Pancreas (tissue), 10 donors: ENCODE measurements at regions not wholly inside any gene's neighbourhood (a gene's known extent, or its start where the extent isn't known, plus 50 kb on each side); places are given as distances from the start of the nearest gene placed in this dataset.

Experiments used
- ATAC-seq, 4 donors: fragments of 200-7000 bp; cut with Tn5 transposase; one replicate each; pipeline versions ENCODE4 v1.8.0 to v1.9.1; 2020; ENCODE audit warnings: mild to moderate bottlenecking in 4 of 4, moderate library complexity in 4 of 4
- DNase-seq, 6 donors: peaks; one replicate each; pipeline ENCODE4 v3.0.0-alpha.2; 2020
- FAIRE-seq: peaks from 2 replicates; lab custom pipeline; 2012; peaks lifted over from hg19 to GRCh38; lab: Jason Lieb, UNC
- H3K27ac ChIP-seq, 4 donors: fragments of 200-600 bp; sonication (generic); 1 replicate in 3 of 4; 2 replicates in 1 of 4; pipeline versions ENCODE4 v1.5.0 to v1.8.0; 2020
- H3K27me3 ChIP-seq, 4 donors: fragments of 200-600 bp; one replicate each; pipeline ENCODE4 v1.8.0; 2021
- H3K36me3 ChIP-seq, 3 donors: fragments of 200-600 bp; sonication (generic) in 1 of 3; one replicate each; pipeline versions ENCODE4 v1.5.0 to v1.8.0; 2020 to 2021
- H3K4me1 ChIP-seq, 3 donors: fragments of 200-600 bp; one replicate each; pipeline ENCODE4 v1.8.0; 2021
- H3K4me3 ChIP-seq, 4 donors: fragments of 200-600 bp; sonication (generic) in 2 of 4; one replicate each; pipeline versions ENCODE4 v1.5.0 to v1.8.0; 2020 to 2021
- H3K9me3 ChIP-seq, 4 donors: fragments of 200-600 bp; one replicate each; pipeline ENCODE4 v1.8.0; 2021
- WGBS, 2 donors: extraction: QIAGEN DNeasy Blood & Tissue Kit; methylation state at CpG; one replicate each; pipeline ENCODE4 v1.1.7; 2013; 5-methylcytosine and 5-hydroxymethylcytosine counted together
- intact Hi-C, 3 donors: fragments of 100-400 bp; cut with DNase I; formaldehyde crosslinking; loops; one replicate each; pipeline versions ENCODE4 v1.11.1 to v1.14.2; 2022
- TF ChIP-seq, protein P1 (sequence below), 4 donors: fragments of 200-600 bp; sonication (generic) in 3 of 4; IDR thresholded peaks; one replicate each; pipeline versions ENCODE4 v1.5.0 to v1.8.0; 2021; ENCODE audit warnings: antibody characterized with exemption in 4 of 4
- donor health status: healthy with polysubstance abuse.
- donor health status: DM: no; HTN: no; CAD: no; lungs with moderate emphysema.
- donor health status: DM: no; HTN: no; CAD: no.
- donor health status: control.
- donor health status: control.
- donor health status: Bipolar disorder and iron deficiency.
- donor health status: DM: yes; HTN: yes; CAD: no.
- donor health status: DM: no; HTN: no; CAD: no.
- donor health status: DM: no; HTN: no; CAD: no.
- donor health status: DM: yes; HTN: yes; CAD: no.

DNA sequence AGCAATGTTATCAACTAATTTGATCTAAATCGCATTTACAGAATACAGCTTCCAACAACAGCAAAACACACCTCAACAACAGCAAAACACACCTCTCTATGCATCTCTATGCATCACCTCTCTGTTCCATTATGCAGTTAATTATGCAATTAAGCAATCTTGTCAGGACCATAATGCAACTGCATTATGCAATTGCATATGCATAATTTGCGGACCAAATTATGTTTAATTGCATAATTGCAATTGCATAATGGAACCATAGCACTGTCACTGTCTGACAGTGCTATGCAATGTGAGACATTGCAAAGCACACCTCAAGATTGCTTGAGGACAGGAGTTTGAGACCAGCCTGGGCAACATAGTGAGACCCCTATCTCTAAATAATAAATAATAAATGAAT is 80.4 kb upstream of the PRSS3 start:
- WGBS, 2 donors, result 84 to 90% methylated on average over 2 of the region's 2 CpGs
- H3K4me1 ChIP-seq, result no peaks in the 10 kb centered on the region
- FAIRE-seq (no peak), DNase-seq (no peak), ATAC-seq (no peak)
- no peak overlapping the region for H3K4me3 ChIP-seq
- no peak overlapping the region for H3K27ac ChIP-seq
- no peaks in the 10 kb centered on the region for H3K36me3 ChIP-seq
- no peaks in the 10 kb centered on the region for H3K9me3 ChIP-seq
- H3K27me3 ChIP-seq, result no peaks in the 10 kb centered on the region
- TF ChIP-seq, protein P1, sequence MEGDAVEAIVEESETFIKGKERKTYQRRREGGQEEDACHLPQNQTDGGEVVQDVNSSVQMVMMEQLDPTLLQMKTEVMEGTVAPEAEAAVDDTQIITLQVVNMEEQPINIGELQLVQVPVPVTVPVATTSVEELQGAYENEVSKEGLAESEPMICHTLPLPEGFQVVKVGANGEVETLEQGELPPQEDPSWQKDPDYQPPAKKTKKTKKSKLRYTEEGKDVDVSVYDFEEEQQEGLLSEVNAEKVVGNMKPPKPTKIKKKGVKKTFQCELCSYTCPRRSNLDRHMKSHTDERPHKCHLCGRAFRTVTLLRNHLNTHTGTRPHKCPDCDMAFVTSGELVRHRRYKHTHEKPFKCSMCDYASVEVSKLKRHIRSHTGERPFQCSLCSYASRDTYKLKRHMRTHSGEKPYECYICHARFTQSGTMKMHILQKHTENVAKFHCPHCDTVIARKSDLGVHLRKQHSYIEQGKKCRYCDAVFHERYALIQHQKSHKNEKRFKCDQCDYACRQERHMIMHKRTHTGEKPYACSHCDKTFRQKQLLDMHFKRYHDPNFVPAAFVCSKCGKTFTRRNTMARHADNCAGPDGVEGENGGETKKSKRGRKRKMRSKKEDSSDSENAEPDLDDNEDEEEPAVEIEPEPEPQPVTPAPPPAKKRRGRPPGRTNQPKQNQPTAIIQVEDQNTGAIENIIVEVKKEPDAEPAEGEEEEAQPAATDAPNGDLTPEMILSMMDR (IDR thresholded peaks at IDR 0.05), result no peak
- intact Hi-C loops, result no loop called here

DNA sequence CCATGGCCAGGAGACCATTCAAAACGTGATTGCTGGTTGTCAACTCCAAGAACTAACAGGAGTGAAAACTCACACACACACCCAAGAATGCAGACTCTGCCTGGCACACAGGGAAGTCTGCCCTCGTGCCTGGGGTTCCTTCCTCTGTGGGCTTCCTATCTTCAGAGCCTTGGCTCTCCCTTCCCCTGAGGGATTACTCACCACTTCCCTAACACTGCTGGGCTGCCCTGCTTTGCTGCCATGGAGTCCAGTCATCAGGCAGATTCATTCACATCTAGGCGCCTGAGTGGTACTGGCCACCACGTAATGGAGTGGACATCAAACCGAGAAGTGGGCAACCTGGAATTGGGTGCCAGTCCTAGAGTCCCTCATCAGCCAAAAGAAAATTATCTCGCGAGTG is 76.4 kb upstream of the PRSS3 start:
- Histone ChIP-seq H3K4me1 (peaks cover 0 to 3% (median 0%) of the 10 kb centered on the region in 3 donors), H3K36me3 (no peaks in the 10 kb centered on the region), H3K9me3 (no peaks in the 10 kb centered on the region), H3K27ac (no peak overlapping the region), H3K4me3 (no peak overlapping the region), H3K27me3 (no peaks in the 10 kb centered on the region)
- peak in 2 of 4 donors; percentile 26 to 47 for ATAC-seq
- DNase-seq, result no peak
- intact Hi-C loops, result no loop called here
- 71 to 80% methylated on average over 7 of the region's 7 CpGs for WGBS, 2 donors
- TF ChIP-seq, protein P1 (IDR thresholded peaks at IDR 0.05), result no peak
- FAIRE-seq, result no peak

DNA sequence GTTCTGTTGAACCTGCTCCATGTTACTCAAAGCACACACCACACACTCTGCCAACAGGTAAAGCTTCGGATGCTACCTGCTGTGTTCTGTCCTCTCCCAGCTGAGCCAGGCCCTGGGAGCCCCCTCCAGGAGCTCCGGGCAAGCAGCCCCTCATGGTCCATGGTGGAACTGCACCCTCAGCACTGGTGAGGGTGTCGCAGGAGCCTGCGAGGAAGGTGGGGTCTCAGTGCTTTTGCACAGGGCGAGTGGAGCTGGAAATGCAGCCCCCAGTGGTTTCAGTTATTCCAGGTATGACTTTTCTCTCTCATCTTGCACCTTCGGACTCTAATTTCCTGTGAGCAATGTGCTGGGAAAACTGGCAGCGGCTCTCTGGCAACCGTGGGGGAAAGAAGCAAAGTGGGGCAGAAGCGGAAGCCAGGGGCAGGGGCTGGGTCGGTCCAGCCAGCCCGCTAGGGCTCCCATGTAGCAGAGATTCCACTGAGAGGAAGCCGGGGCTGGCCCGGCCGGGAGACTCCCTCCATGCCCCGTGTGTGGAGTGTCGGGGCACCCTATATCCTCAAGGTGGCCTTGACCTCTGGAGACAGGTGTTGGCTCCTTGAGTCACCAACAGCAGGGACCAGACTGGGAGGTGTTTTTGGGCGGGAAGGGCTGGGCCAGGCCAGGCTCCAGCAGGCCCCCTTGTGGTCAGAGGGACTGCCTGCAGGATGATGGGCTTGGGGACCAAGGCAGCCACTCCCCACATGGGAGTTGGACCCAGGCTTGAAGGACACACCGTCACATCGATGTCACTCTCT is 75.6 kb upstream of the PRSS3 start:
- TF ChIP-seq, protein P1 (IDR thresholded peaks at IDR 0.05), result peak; percentile 13 to 39 (median 22)
- 57 to 58% methylated on average over 19 of the region's 19 CpGs for WGBS, 2 donors
- intact Hi-C loops, result loop anchor here in 2 of 3 donors (5.0 kb wide), 2 partner anchors 97 to 102 kb away; no protein-coding TSS in a partner anchor
- Histone ChIP-seq H3K36me3 (no peaks in the 10 kb centered on the region), H3K4me1 (peaks cover 0 to 3% (median 0%) of the 10 kb centered on the region in 3 donors), H3K27me3 (no peaks in the 10 kb centered on the region), H3K4me3 (no peak overlapping the region), H3K9me3 (no peaks in the 10 kb centered on the region), H3K27ac (no peak overlapping the region)
- DNase-seq (peak in 3 of 6 donors; percentile 22 to 61 (median 49)), FAIRE-seq (no peak), ATAC-seq (peak in 3 of 4 donors; percentile 49 to 61 (median 53))

DNA sequence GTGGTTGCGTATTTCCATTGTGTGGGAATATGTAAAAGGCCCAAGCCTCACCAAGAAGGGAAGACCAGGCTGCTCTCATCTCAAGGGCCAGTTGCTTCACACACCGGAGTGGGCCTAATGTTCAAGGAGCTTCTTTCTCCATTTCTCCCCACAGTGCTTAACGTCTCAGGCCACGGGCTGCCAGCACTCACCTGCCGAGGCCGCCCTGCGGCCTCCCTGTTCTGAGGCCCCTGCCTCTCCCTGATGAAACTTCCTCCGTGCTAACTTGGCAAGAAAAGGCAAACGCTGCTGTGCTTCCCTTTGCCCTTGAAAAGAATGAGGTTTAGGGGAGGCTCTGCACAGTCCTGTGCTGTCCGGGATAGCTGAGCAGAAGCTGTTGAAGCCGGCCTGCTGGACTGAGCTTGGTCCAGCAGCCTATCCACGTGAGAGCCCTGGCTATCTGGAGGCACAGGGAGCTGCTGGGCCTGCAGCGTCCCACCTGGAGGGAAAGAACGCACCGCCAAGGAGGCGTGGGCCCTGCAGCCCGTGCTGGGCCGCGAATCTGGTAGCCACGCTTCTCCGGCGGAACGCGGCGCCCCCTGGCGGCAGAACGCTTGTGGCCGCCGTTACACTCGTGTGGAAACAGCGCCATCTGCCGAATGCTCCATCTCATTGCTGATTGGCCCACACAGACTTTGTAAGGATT is 73.5 kb upstream of the PRSS3 start:
- Histone ChIP-seq H3K9me3 (no peaks in the 10 kb centered on the region), H3K36me3 (no peaks in the 10 kb centered on the region), H3K4me3 (no peak overlapping the region), H3K27me3 (no peaks in the 10 kb centered on the region), H3K4me1 (peaks cover 0 to 3% (median 0%) of the 10 kb centered on the region in 3 donors), H3K27ac (no peak overlapping the region)
- 26% methylated on average over 32 of the region's 32 CpGs for WGBS, 2 donors
- TF ChIP-seq, protein P1 (IDR thresholded peaks at IDR 0.05), result peak; percentile 100
- DNase-seq (peak; percentile 71 to 98 (median 90)), ATAC-seq (peak; percentile 90 to 99 (median 95)), FAIRE-seq (no peak)
- intact Hi-C loops, result loop anchor here in 2 of 3 donors (5.0 kb wide), 2 partner anchors 100 to 105 kb away; no protein-coding TSS in a partner anchor
